Left ventricle myocardium inferior (tissue), 1 donor: ENCODE measurements at regions not wholly inside any gene's neighbourhood (a gene's known extent, or its start where the extent isn't known, plus 50 kb on each side); places are given as distances from the start of the nearest gene placed in this dataset.

Source experiments
- DNase-seq: peaks from one replicate; pipeline ENCODE4 v3.0.0-alpha.2; 2020
- H3K27ac ChIP-seq: fragments of 200-600 bp; replicated peaks from 2 replicates; pipeline ENCODE4 v1.8.0; 2021
- H3K27me3 ChIP-seq: fragments of 200-600 bp; 2 replicates; pipeline ENCODE4 v1.8.0; 2021; ENCODE audit warnings: low read depth
- H3K36me3 ChIP-seq: fragments of 200-600 bp; 2 replicates; pipeline ENCODE4 v1.8.0; 2021
- H3K4me1 ChIP-seq: fragments of 200-600 bp; 2 replicates; pipeline ENCODE4 v1.8.0; 2021
- H3K4me3 ChIP-seq: fragments of 200-600 bp; 2 replicates; pipeline ENCODE4 v1.8.0; 2021; ENCODE audit warnings: mild to moderate bottlenecking, moderate library complexity
- H3K9me3 ChIP-seq: fragments of 200-600 bp; replicated peaks from 2 replicates; pipeline ENCODE4 v1.8.0; 2021
- intact Hi-C: fragments of 100-400 bp; cut with micrococcal nuclease; formaldehyde crosslinking; loops from one replicate; pipeline ENCODE4 v1.11.0; 2022
- TF ChIP-seq, protein P1 (sequence below): fragments of 200-600 bp; IDR thresholded peaks from 2 replicates; pipeline ENCODE4 v1.8.0; 2021; ENCODE audit warnings: antibody characterized with exemption, mild to moderate bottlenecking, borderline replicate concordance
- donor health status: DM: no; HTN: yes; CAD: no; lungs with severe emphysema.

DNA sequence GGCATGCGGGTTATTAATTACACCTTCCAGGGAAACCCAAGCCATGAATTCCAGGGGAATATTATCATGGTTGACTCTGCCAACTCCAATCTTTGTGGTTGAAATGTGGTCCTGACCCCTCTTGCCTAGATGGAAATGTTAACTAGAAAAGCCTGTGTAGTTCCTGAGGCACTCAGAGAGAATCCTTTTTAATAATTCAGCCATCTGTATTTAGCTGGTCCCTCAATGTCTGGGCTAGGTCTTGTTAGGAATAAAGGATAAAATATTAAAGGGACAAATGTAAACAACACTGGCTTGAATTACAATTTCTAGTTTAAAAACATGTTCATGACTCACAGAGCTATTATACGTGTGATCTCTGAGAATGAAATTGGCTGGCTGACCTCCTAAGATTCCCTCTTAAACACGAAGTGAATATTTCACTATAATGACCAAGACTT is 435.2 kb upstream of the SUCLG2 start:
- no peaks in the 10 kb centered on the region for H3K27me3 ChIP-seq
- no peak overlapping the region for H3K27ac ChIP-seq
- no peaks in the 10 kb centered on the region for H3K4me1 ChIP-seq
- H3K9me3 ChIP-seq, result no peaks in the 10 kb centered on the region
- intact Hi-C loops, result no loop called here
- no peaks in the 10 kb centered on the region for H3K36me3 ChIP-seq
- DNase-seq, result no peak
- TF ChIP-seq, protein P1, sequence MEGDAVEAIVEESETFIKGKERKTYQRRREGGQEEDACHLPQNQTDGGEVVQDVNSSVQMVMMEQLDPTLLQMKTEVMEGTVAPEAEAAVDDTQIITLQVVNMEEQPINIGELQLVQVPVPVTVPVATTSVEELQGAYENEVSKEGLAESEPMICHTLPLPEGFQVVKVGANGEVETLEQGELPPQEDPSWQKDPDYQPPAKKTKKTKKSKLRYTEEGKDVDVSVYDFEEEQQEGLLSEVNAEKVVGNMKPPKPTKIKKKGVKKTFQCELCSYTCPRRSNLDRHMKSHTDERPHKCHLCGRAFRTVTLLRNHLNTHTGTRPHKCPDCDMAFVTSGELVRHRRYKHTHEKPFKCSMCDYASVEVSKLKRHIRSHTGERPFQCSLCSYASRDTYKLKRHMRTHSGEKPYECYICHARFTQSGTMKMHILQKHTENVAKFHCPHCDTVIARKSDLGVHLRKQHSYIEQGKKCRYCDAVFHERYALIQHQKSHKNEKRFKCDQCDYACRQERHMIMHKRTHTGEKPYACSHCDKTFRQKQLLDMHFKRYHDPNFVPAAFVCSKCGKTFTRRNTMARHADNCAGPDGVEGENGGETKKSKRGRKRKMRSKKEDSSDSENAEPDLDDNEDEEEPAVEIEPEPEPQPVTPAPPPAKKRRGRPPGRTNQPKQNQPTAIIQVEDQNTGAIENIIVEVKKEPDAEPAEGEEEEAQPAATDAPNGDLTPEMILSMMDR, result no peak
- no peak overlapping the region for H3K4me3 ChIP-seq

DNA sequence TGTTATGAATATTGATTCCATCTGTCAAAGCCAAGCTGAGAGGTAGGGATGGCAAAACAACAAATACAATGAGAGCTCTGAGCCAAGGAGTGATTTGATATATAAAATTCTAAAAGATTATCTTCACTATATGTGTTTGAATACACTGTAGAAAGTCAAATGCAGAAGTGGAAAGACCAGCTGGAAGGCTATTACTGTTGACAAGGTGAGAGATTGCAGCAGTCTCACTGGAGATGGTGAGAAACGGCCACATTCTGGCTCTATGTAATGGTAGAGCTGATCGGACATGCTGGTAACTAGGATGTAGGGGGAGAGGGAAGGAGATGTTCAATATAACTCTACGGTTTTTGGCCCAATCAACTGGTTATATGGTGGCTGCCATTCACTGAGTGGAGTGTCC is 434.2 kb upstream of the SUCLG2 start:
- Histone ChIP-seq H3K27ac (no peak overlapping the region), H3K27me3 (no peaks in the 10 kb centered on the region), H3K36me3 (no peaks in the 10 kb centered on the region), H3K4me3 (no peak overlapping the region), H3K4me1 (no peaks in the 10 kb centered on the region), H3K9me3 (no peaks in the 10 kb centered on the region)
- TF ChIP-seq, protein P1, result no peak
- DNase-seq, result no peak
- intact Hi-C loops, result no loop called here

GRCh38 chr3:68088216-68088615 is 433.8 kb upstream of the SUCLG2 start:
- H3K36me3 ChIP-seq, result no peaks in the 10 kb centered on the region
- no peaks in the 10 kb centered on the region for H3K9me3 ChIP-seq
- H3K4me1 ChIP-seq, result no peaks in the 10 kb centered on the region
- no peaks in the 10 kb centered on the region for H3K27me3 ChIP-seq
- H3K4me3 ChIP-seq, result no peak overlapping the region
- H3K27ac ChIP-seq, result no peak overlapping the region
- intact Hi-C loops, result no loop called here
- TF ChIP-seq, protein P1, result no peak
- no peak for DNase-seq

DNA sequence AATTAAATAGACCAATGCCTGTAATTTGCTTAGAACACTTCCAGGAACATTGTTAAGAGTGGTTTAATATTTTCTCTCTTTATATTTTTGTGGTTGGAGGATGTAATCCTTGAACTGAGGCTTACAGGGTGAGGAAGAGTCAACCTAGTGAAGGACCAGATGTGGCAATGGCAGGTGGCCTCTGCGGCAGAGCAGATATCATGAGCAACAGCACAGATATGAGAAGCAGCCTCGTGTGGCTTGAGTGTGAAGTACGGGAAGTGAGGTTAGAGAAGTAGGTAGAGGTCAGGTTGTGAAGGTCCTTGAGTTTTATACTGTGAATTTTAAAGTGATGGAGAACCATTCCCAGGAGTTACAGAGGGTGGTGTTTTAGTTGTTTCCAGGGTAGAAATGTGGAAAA is 417.6 kb upstream of the SUCLG2 start:
- Histone ChIP-seq H3K9me3 (peaks cover 28% of the 10 kb centered on the region), H3K27me3 (no peaks in the 10 kb centered on the region), H3K4me3 (no peak overlapping the region), H3K27ac (no peak overlapping the region), H3K36me3 (no peaks in the 10 kb centered on the region), H3K4me1 (no peaks in the 10 kb centered on the region)
- intact Hi-C loops, result no loop called here
- TF ChIP-seq, protein P1, result no peak
- no peak for DNase-seq

DNA sequence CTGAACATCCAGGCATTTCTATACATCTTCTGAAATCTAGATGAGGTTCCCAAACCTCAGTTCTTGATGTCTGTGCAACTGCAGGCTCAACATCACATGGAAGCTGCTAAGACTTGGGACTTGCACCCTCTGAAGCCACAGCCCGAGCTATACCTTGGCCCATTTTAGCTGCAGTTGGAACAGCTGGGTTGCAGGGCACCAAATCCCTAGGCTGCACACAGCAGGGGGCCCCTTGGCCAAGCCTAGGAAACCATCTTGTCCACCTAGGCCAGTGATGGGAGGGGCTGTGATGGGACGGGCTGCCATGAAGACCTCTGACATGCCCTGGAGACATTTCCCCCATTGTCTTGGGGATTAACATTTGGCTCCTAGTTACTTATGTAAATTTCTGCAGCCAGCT is 415.8 kb upstream of the SUCLG2 start:
- no peak for DNase-seq
- Histone ChIP-seq H3K27ac (no peak overlapping the region), H3K4me3 (no peak overlapping the region), H3K36me3 (no peaks in the 10 kb centered on the region), H3K4me1 (no peaks in the 10 kb centered on the region), H3K9me3 (peaks cover 28% of the 10 kb centered on the region), H3K27me3 (no peaks in the 10 kb centered on the region)
- intact Hi-C loops, result no loop called here
- TF ChIP-seq, protein P1, result no peak

GRCh38 chr3:68067314-68067713 is 412.9 kb upstream of the SUCLG2 start:
- Histone ChIP-seq H3K4me1 (no peaks in the 10 kb centered on the region), H3K27ac (no peak overlapping the region), H3K4me3 (no peak overlapping the region), H3K9me3 (peaks cover 28% of the 10 kb centered on the region), H3K27me3 (no peaks in the 10 kb centered on the region), H3K36me3 (no peaks in the 10 kb centered on the region)
- intact Hi-C loops, result no loop called here
- DNase-seq, result no peak
- TF ChIP-seq, protein P1, result no peak
